ENCODE measurements at regions not wholly inside any gene's neighbourhood (a gene's known extent, or its start where the extent isn't known, plus 50 kb on each side); places are given as distances from the start of the nearest gene placed in this dataset.

DNA sequence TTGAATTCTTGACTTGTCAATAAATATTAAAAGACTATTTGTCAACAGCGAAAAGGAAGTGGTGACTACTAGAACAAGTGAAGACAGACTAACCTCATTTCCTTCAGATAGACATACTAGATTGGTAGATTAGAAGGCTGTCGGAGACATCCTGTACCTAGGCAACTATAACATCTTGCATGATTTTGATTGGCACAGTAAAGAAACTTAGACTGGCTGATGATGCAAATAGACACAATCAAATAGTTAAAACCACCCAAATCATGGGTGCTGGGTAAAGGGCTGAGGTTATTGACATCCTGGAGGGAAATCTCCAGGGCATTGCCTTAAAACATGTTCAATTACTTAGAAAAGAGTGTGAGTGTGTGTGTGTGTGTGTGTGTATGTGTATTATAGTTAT lies 85.9 kb upstream of the EDEM3 start:
- Histone ChIP-seq H4K91ac (replicated peaks; ENCODE audit: insufficient read length, low read length) (no peak overlapping the region), H3K23ac (ENCODE audit: insufficient read length) (no peak overlapping the region), H4K8ac (ENCODE audit: extremely low read depth, insufficient read depth, low read length) (no peak overlapping the region), H3K27me3 (replicated peaks in 1 of 4; ENCODE audit: control insufficient read depth in 3 of 4, extremely low read depth in 1 of 4, insufficient read depth in 3 of 4, low read length in 3 of 4) (no peaks in the 10 kb centered on the region), H3K79me2 (ENCODE audit: control insufficient read depth in 1 of 2, insufficient read depth in 2 of 2, low read length in 2 of 2) (no peaks in the 10 kb centered on the region), H4K20me1 (replicated peaks in 1 of 2; ENCODE audit: control insufficient read depth in 1 of 2, insufficient read depth in 2 of 2, low read length in 2 of 2) (no peaks in the 10 kb centered on the region), H3K14ac (ENCODE audit: insufficient read length) (no peak overlapping the region), H3K9me3 (ENCODE audit: insufficient read depth in 2 of 2, low read depth in 1 of 2, low read length in 1 of 2) (no peaks in the 10 kb centered on the region), H3K4me1 (replicated peaks in 1 of 4; ENCODE audit: control insufficient read depth in 3 of 4, insufficient read depth in 4 of 4, low read length in 3 of 4) (no peaks in the 10 kb centered on the region), H2BK20ac (ENCODE audit: low read length) (no peak overlapping the region), H2BK5ac (ENCODE audit: low read depth, low read length) (no peak overlapping the region), H2BK120ac (replicated peaks; ENCODE audit: low read depth, low read length) (no peak overlapping the region), H3K4ac (replicated peaks; ENCODE audit: insufficient read length, low read depth, low read length) (no peak overlapping the region), H3K56ac (replicated peaks; ENCODE audit: insufficient read length, low read depth, low read length) (no peak overlapping the region), H3K27ac (ENCODE audit: low read depth, low read length) (no peak overlapping the region), H3K4me2 (ENCODE audit: insufficient read depth in 1 of 2, low read depth in 2 of 2, low read length in 2 of 2) (no peak overlapping the region), H3K9ac (replicated peaks in 1 of 4; ENCODE audit: extremely low read depth in 1 of 4, low read depth in 3 of 4, low read length in 3 of 4) (no peak overlapping the region), H3K36me3 (ENCODE audit: control insufficient read depth in 2 of 4, insufficient read depth in 4 of 4, low read length in 3 of 4) (no peaks in the 10 kb centered on the region), H2BK12ac (ENCODE audit: low read depth, low read length) (no peak overlapping the region), H2AFZ (ENCODE audit: low read length) (no peak overlapping the region), H3K23me2 (ENCODE audit: low read depth, low read length) (no peaks in the 10 kb centered on the region), H3K79me1 (ENCODE audit: low read depth, low read length) (no peaks in the 10 kb centered on the region), H3K18ac (ENCODE audit: extremely low read depth, low read length) (no peak overlapping the region), H2BK15ac (ENCODE audit: low read length) (no peak overlapping the region), H3K4me3 (ENCODE audit: extremely low read depth in 1 of 4, insufficient read depth in 2 of 4, low read depth in 3 of 4, low read length in 4 of 4) (no peak overlapping the region), H2AK5ac (ENCODE audit: low read depth, low read length) (no peak overlapping the region), H4K5ac (ENCODE audit: insufficient read length, low read depth, low read length) (no peak overlapping the region)
- DNase-seq (ENCODE audit: low read depth in 1 of 2, low spot score in 2 of 2) (no peak), FAIRE-seq (no peak)
- POLR2A ChIA-PET (ENCODE audit: partially characterized antibody): no interaction called here
- 98% methylated on average over 2 of the region's 2 CpGs; no CpG with 5 or more reads in 1 of the 2 experiments for WGBS, 2 experiments (ENCODE audit: extremely low coverage in 1 of 2, insufficient coverage in 1 of 2, insufficient read length in 1 of 2, insufficient replicate concordance in 2 of 2, low coverage in 1 of 2, low lambda C conversion rate in 2 of 2, missing lambda C conversion rate in 1 of 2)
- CTCF ChIA-PET (ENCODE audit: partially characterized antibody): interaction anchor here (1.1 to 2.3 kb wide), 2 partner anchors 11 kb away, joined by 3 to 6 read pairs; no protein-coding TSS in a partner anchor
- TF ChIP-seq RBBP5 (IDR thresholded peaks at IDR 0.05; ENCODE audit: borderline replicate concordance, low read depth, low read length) (no peak), ASH2L (IDR thresholded peaks at IDR 0.05; ENCODE audit: low read length) (no peak), KDM5A (IDR thresholded peaks at IDR 0.05; ENCODE audit: low read length) (no peak), FOSL1 (IDR thresholded peaks at IDR 0.05; ENCODE audit: insufficient read depth, low read depth, low read length) (no peak)
